H7 (cell line): ENCODE measurements at regions not wholly inside any gene's neighbourhood (a gene's known extent, or its start where the extent isn't known, plus 50 kb on each side); places are given as distances from the start of the nearest gene placed in this dataset.
"Not testable (repeated sequence)": the region's sequence is repeated elsewhere in the genome, so short reads cannot be mapped to it uniquely, and the experiment has no call there.

ENCODE experiments used
- DNase-seq: peaks from one replicate; pipeline ENCODE4 v3.0.0; 2012
- H3K27me3 ChIP-seq: 2 replicates; pipeline ENCODE4 v1.6.0; 2011; ENCODE audit warnings: mild to moderate bottlenecking, low read length; ENCODE audit not compliant: control insufficient read depth, insufficient read depth
- H3K36me3 ChIP-seq: replicated peaks from 2 replicates; pipeline ENCODE4 v1.5.1; 2011; ENCODE audit warnings: low read length; ENCODE audit not compliant: control insufficient read depth, insufficient read depth
- H3K4me3 ChIP-seq: 2 replicates; pipeline ENCODE4 v1.5.1; 2011; ENCODE audit warnings: low read depth, mild to moderate bottlenecking, control low read depth, low read length, moderate library complexity; ENCODE audit not compliant: insufficient read depth

- Histone ChIP-seq H3K27me3 (no peaks in the 10 kb centered on the region), H3K4me3 (no peak overlapping the region), H3K36me3 (no peaks in the 10 kb centered on the region)
- DNase-seq: peak; percentile 18
These were observed 251.8 kb downstream of the NNT start for GRCh38 chr5:43854697-43855292.

GRCh38 chr5:43852279-43852678, 249.3 kb downstream of the NNT start:
- no peak overlapping the region for H3K4me3 ChIP-seq
- H3K36me3 ChIP-seq: no peaks in the 10 kb centered on the region
- H3K27me3 ChIP-seq: no peaks in the 10 kb centered on the region
- peak; percentile 5 for DNase-seq

GRCh38 chr5:43851741-43852140, 248.8 kb downstream of the NNT start:
- H3K27me3 ChIP-seq: no peaks in the 10 kb centered on the region
- DNase-seq: no peak
- no peaks in the 10 kb centered on the region for H3K36me3 ChIP-seq
- no peak overlapping the region for H3K4me3 ChIP-seq

GRCh38 chr5:43840424-43841125, 237.6 kb downstream of the NNT start:
- Histone ChIP-seq H3K4me3 (no peak overlapping the region), H3K36me3 (no peaks in the 10 kb centered on the region), H3K27me3 (no peaks in the 10 kb centered on the region)
- no peak for DNase-seq

GRCh38 chr5:43839218-43839617, 236.2 kb downstream of the NNT start:
- H3K27me3 ChIP-seq: no peaks in the 10 kb centered on the region
- H3K4me3 ChIP-seq: no peak overlapping the region
- DNase-seq: no peak
- H3K36me3 ChIP-seq: no peaks in the 10 kb centered on the region

- Histone ChIP-seq H3K4me3 (no peak overlapping the region), H3K36me3 (no peaks in the 10 kb centered on the region), H3K27me3 (no peaks in the 10 kb centered on the region)
- DNase-seq: no peak
These were observed 235.0 kb downstream of the NNT start for GRCh38 chr5:43837996-43838395.

GRCh38 chr5:43837091-43837490, 234.1 kb downstream of the NNT start:
- Histone ChIP-seq H3K27me3 (no peaks in the 10 kb centered on the region), H3K4me3 (no peak overlapping the region), H3K36me3 (no peaks in the 10 kb centered on the region)
- DNase-seq: no peak

- DNase-seq: no peak
These were observed 231.0 kb downstream of the NNT start for GRCh38 chr5:43833961-43834360.

GRCh38 chr5:43824325-43824964, 221.5 kb downstream of the NNT start:
- not testable (repeated sequence) for H3K27me3 ChIP-seq, H3K4me3 ChIP-seq, H3K36me3 ChIP-seq, DNase-seq

More at GRCh38 chr5:43833961-43834360, 231.0 kb downstream of the NNT start:
- no peaks in the 10 kb centered on the region for H3K27me3 ChIP-seq
- H3K36me3 ChIP-seq: no peaks in the 10 kb centered on the region
- no peak overlapping the region for H3K4me3 ChIP-seq

- H3K4me3 ChIP-seq, DNase-seq, H3K27me3 ChIP-seq, H3K36me3 ChIP-seq: not testable (repeated sequence)
These were observed 215.4 kb downstream of the NNT start for GRCh38 chr5:43818394-43818793.

GRCh38 chr5:43815497-43815896, 212.5 kb downstream of the NNT start:
- H3K36me3 ChIP-seq: no peaks in the 10 kb centered on the region
- DNase-seq: no peak
- H3K27me3 ChIP-seq: no peaks in the 10 kb centered on the region
- no peak overlapping the region for H3K4me3 ChIP-seq

- Histone ChIP-seq H3K36me3 (no peaks in the 10 kb centered on the region), H3K4me3 (no peak overlapping the region), H3K27me3 (no peaks in the 10 kb centered on the region)
- DNase-seq: no peak
These were observed 201.7 kb downstream of the NNT start for GRCh38 chr5:43804723-43805122.

- H3K4me3 ChIP-seq: no peak overlapping the region
These were observed 201.1 kb downstream of the NNT start for GRCh38 chr5:43804041-43804440.

GRCh38 chr5:43802651-43803050, 199.7 kb downstream of the NNT start:
- no peak overlapping the region for H3K4me3 ChIP-seq
- no peaks in the 10 kb centered on the region for H3K36me3 ChIP-seq
- DNase-seq: no peak
- no peaks in the 10 kb centered on the region for H3K27me3 ChIP-seq

More at GRCh38 chr5:43804041-43804440, 201.1 kb downstream of the NNT start:
- DNase-seq: no peak
- H3K36me3 ChIP-seq: no peaks in the 10 kb centered on the region
- H3K27me3 ChIP-seq: no peaks in the 10 kb centered on the region

- no peaks in the 10 kb centered on the region for H3K27me3 ChIP-seq
- H3K4me3 ChIP-seq: no peak overlapping the region
- H3K36me3 ChIP-seq: no peaks in the 10 kb centered on the region
- DNase-seq: no peak
These were observed 199.1 kb downstream of the NNT start for GRCh38 chr5:43802119-43802518.
